ENCODE measurements at regions not wholly inside any gene's neighbourhood (a gene's known extent, or its start where the extent isn't known, plus 50 kb on each side); places are given as distances from the start of the nearest gene placed in this dataset.

DNA sequence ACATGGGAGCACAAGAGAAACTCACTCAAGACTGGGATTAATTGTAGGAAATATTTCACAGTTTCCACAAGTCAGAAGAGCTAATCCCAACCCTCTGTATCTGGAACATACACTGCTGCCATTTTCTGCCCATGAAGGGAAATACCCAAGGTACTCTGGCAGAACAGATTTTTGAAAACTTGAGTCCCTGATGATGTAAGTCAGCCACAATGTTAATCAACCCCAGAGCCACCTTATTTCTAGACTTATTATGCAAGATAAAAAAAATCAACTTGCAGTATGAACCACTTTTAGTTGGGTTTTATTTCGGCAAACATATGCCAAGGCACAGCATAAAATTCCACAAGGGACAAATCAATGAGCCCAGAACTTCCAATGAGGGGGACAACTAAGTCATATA is 141.5 kb downstream of the LY86 start:
- Histone ChIP-seq H3K36me3 (no peaks in the 10 kb centered on the region), H3K9me3 (no peaks in the 10 kb centered on the region), H3K4me3 (no peak overlapping the region), H3K27ac (peak overlapping the region in 1 of 4 donors; percentile 67), H3K4me1 (peaks cover 0 to 17% (median 9%) of the 10 kb centered on the region in 4 donors), H3K27me3 (no peaks in the 10 kb centered on the region)
- intact Hi-C loops (cut with DNase I): loop anchor here (10.0 kb wide), 1 partner anchor 185 kb away; no protein-coding TSS in a partner anchor
- TF ChIP-seq EP300 (IDR thresholded peaks at IDR 0.05) (no peak), POLR2AphosphoS5 (IDR thresholded peaks at IDR 0.05) (no peak), POLR2A (IDR thresholded peaks at IDR 0.05) (no peak)
- TF ChIP-seq, protein P1, sequence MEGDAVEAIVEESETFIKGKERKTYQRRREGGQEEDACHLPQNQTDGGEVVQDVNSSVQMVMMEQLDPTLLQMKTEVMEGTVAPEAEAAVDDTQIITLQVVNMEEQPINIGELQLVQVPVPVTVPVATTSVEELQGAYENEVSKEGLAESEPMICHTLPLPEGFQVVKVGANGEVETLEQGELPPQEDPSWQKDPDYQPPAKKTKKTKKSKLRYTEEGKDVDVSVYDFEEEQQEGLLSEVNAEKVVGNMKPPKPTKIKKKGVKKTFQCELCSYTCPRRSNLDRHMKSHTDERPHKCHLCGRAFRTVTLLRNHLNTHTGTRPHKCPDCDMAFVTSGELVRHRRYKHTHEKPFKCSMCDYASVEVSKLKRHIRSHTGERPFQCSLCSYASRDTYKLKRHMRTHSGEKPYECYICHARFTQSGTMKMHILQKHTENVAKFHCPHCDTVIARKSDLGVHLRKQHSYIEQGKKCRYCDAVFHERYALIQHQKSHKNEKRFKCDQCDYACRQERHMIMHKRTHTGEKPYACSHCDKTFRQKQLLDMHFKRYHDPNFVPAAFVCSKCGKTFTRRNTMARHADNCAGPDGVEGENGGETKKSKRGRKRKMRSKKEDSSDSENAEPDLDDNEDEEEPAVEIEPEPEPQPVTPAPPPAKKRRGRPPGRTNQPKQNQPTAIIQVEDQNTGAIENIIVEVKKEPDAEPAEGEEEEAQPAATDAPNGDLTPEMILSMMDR (IDR thresholded peaks at IDR 0.05): no peak
- no peak for DNase-seq
- WGBS, 2 donors: 45 to 46% methylated on average over 1 of the region's 1 CpG

DNA sequence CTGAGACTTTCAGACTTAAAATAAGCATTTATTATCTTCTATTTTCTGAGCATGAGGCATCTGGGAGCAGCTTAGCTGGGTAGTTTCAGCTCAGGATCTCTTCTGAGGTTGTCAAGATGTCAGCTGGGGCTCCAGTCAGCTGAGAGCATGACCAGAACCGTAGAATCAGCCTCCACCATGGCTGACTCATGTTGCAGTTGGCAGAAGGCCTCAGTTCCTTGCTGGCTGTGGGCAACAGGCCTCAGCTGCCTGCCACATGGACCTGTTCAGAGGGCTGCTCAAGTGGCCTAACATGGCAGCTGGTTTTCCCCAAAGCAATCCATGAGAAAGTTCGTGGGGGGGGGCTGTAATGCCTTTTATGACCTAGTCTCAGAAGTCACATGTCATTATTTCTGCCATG is 142.3 kb downstream of the LY86 start:
- DNase-seq: peak; percentile 82
- Histone ChIP-seq H3K36me3 (no peaks in the 10 kb centered on the region), H3K4me3 (no peak overlapping the region), H3K4me1 (peaks cover 0 to 11% (median 2%) of the 10 kb centered on the region in 4 donors), H3K9me3 (no peaks in the 10 kb centered on the region), H3K27me3 (no peaks in the 10 kb centered on the region), H3K27ac (peak overlapping the region in 3 of 4 donors; percentile 45 to 67 (median 63))
- 68 to 69% methylated on average over 2 of the region's 2 CpGs for WGBS, 2 donors
- intact Hi-C loops (cut with DNase I): no loop called here
- TF ChIP-seq EP300 (IDR thresholded peaks at IDR 0.05) (peak in 1 of 4 donors; percentile 6), POLR2AphosphoS5 (IDR thresholded peaks at IDR 0.05) (peak; percentile 52 to 84 (median 80)), POLR2A (IDR thresholded peaks at IDR 0.05) (no peak)
- TF ChIP-seq, protein P1 (IDR thresholded peaks at IDR 0.05): no peak

DNA sequence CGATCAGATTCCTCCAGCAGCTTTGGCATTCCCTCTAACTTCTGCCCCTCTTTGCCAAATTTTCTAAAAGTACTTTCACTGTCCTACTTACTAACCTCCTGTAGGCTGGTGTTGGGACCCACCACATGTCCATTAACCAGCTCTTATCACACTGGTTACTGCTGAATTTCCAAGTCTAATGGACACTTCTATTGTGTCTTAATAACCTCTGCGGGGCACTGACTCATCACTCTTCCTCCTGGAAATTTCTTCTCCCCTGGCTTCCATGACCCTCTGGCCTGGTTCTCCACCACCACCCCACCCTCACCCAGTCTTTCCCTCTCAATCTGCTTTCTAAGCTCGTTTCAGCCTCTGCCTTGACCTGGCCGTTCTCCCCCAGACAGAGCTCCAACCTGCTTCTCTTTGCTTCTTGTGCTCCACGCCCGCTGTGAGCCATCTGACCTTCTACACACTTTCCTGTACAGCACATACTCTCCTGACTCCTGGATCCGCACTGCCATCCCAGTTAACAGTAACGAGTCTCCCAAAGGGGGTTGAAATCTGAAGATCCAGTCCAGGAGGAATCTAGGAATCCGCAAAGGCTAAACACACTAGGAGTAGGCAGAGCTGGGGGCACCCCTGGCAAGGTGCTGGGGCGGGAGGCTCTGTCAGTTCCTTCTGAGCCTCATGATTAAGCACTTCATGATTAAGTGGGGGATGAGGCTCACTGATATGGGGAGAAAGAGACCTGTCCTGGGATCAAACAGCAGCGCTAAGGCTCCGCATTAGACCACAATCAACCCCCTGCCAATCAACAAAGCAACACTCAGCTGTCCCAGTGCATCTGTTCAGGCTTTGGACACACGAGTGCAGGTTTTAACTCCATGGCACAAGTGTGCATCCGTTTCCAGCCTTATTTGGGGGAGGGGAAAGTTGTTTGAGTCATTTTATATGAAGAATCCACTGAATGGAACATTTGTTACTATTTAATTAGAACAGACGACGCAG is 146.3 kb downstream of the LY86 start:
- 60 to 81% methylated on average over 16 of the region's 16 CpGs for WGBS, 2 donors
- H3K4me3 ChIP-seq: no peak overlapping the region
- intact Hi-C loops (cut with DNase I): no loop called here
- H3K27ac ChIP-seq: no peak overlapping the region
- TF ChIP-seq POLR2AphosphoS5 (IDR thresholded peaks at IDR 0.05) (no peak), EP300 (IDR thresholded peaks at IDR 0.05) (no peak)
- no peaks in the 10 kb centered on the region for H3K9me3 ChIP-seq
- peaks cover 0 to 25% (median 8%) of the 10 kb centered on the region in 4 donors for H3K4me1 ChIP-seq
- H3K36me3 ChIP-seq: no peaks in the 10 kb centered on the region
- no peak for DNase-seq
- no peaks in the 10 kb centered on the region for H3K27me3 ChIP-seq

DNA sequence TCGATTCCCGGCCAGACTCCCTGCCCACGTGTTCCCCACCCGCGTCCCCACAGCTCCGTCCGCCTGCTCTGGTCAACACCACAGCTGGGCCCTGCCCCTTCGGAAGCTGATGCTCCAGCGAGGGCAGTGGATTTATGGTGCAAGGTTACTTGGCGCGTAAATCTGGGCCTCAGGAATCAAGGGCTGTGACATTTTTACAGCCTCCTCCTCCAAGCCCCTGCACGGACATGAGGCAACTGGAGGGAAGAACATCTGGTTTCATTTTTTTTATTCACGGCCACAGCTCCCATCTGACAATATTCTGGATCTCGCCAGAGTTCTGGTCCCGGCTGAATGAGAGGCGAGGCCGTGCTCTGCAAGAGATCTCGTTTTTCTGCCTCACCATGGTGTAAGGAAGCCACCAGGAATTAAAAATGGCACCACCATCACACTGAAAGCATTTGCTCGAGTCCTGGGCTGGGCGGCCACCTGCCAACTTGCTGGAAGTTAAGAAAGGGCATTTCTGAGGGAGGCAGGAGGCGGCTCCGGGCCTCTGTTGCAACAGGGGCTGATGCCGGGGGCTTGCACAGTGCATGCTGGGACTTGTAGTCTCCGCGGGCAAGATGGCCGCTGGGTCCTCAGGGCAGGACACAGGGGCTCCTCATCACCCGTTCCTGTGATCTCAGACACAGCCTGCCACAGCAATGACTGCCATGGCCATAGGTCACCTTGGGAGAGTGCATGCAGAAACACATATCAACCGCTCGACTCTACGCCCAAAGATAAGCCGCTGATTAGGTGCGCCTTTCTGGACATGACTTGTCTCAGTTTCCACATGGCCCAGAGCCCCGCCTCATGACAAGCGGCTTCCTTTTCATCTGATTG is 148.5 kb downstream of the LY86 start:
- peak overlapping the region; percentile 8 to 41 (median 32) for H3K4me3 ChIP-seq
- no peaks in the 10 kb centered on the region for H3K9me3 ChIP-seq
- WGBS, 2 donors: 69 to 77% methylated on average over 34 of the region's 34 CpGs
- peaks cover 0 to 13% (median 6%) of the 10 kb centered on the region in 4 donors for H3K4me1 ChIP-seq
- peak; percentile 90 for DNase-seq
- intact Hi-C loops (cut with DNase I): no loop called here
- no peaks in the 10 kb centered on the region for H3K36me3 ChIP-seq
- TF ChIP-seq EP300 (IDR thresholded peaks at IDR 0.05): no peak
- TF ChIP-seq POLR2AphosphoS5 (IDR thresholded peaks at IDR 0.05): peak; percentile 16 to 77 (median 36)
- TF ChIP-seq, protein P1 (IDR thresholded peaks at IDR 0.05): no peak
- no peaks in the 10 kb centered on the region for H3K27me3 ChIP-seq
- peak overlapping the region in 3 of 4 donors; percentile 64 to 66 (median 65) for H3K27ac ChIP-seq
